ENCODE measurements at regions not wholly inside any gene's neighbourhood (a gene's known extent, or its start where the extent isn't known, plus 50 kb on each side); places are given as distances from the start of the nearest gene placed in this dataset.

DNA sequence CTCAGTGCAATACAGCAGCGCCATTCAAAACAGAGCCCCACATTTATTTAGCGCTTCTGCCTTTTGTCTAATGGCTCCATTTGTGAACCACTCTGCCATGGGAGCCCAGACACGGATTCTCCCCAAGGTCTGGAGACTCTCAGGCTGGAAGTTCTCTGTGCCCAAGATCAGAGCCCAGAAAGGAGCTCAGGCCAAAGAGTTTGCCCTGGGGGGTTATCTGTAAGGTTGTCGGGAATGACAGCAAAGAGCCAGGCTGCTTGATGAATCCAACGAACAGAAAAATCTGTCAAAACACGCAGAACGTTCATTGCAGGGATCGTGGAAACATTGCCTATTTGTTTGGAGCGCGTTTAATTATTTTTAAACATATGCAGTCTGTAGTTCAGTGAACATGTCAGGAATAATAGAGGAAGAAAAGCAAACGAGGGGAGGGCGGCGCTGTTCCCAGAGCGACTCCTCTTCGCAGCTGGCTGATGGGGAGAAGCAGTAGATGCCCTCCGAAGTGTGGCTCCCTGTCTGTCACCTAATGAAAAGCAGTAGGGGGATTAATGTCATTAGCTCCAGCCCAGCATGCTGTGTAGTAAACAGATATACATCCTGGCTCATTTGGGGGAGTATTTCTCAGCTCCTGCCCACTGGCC lies 464.9 kb upstream of the MPDZ start:
- no peak for DNase-seq

DNA sequence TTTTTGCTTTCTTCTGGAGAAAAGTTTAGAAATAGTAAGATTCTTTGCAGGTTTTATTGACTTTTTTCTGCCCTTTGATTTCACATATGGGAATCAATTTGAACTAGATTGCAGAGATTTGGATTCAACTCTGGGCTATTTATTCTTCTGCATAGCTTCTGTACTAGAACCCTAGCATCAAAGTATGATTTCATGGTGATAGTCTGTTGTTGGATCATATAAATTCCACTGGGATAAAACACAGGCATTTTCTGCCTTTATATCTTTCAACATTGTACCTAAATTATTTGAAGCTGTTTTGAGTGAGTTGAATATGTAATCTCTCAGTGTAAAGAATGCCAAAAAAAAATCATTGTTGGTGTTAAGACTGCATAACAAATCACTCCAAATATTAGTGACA lies 458.4 kb upstream of the MPDZ start:
- DNase-seq = no peak

DNA sequence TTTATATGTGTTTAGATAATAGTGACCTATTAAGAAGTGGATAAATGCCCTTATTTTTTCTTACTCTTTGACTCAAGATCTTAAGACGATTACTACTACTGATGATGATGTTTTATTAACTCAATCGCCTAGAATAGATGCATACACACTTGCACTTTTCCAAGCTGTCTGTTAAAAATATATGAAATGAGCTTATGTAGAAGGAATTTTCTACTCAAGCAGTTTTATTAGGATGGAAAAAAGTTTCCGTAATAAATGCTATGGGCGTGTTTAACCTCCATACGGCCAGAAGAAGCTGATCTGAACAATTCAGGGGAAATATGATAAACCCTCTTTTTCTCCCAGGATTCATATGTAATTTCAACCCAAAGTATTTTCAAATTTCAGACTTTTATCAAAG lies 455.7 kb upstream of the MPDZ start:
- no peak for DNase-seq

DNA sequence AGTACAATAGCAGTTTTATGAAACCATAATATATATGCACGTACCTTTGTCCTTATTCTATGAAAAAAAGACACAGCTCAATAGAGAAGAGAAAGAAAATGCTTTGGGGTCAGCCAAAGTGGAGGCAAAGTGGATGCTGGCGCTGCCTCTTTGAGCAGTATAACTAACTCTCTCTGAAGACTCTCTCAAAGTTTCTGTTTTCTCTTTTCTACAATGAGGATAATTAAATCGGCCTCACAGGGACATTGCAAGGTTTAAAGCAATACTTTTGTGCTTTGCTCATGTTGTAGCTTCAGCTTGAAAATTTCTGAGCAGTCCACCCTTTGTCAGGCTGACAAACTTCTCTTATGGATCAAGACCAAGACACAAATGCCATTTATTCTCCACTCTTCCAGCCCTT lies 455.1 kb upstream of the MPDZ start:
- no peak for DNase-seq

DNA sequence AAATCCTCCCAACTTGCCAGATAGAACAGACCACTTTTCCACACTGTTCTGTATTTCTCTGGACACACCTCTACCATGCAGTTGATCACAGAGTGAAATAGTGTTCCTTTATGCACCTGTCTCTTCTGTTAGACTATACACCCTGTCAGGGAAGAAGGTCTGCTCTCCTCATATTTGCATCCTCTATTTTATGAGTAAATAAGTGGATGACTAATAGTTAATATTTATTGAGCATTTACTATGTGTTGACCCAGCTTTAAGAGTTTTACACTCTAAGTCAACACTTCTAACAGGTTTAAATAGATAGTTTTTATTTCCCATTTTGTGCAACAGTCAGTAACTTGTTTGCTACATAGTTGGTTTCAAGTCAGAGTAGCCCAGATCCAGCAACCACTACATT lies 452.8 kb upstream of the MPDZ start:
- no peak for DNase-seq

DNA sequence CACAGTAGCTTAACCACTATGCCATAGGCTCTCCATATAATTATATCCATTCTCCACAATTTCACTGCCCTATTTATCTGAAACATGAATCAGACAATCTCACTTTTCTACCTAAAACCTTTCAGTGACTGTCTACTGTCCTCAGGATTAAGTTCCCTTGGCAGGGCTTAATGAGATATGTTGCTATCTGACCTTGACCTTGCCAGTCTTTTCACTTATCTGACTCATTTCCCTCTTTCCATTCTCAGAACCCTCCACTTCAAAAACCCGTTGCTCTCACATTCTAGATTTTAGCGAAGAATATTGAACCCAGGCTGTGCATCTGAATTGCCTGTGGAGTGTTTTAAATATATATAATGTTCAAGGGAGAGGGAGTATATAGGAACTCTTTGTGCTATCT lies 452.1 kb upstream of the MPDZ start:
- no peak for DNase-seq

DNA sequence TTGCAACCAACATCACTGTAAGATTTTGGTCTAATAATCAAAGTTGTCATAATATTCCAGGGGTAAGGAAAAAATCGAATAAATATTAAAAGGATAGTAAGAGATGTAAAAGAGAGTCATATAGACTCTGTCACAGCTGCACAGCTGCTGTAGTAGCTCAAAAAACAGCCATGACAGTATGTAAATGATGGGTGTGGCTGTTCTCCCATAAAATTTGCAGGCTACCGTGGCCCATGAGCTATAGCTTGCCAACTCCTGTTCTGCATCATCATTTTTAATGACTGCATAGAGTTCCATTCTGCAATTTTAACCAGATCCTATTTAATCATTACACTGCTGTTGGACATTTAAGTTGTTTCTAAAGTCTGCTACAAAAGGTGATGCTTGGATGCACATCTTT lies 450.5 kb upstream of the MPDZ start:
- DNase-seq = no peak

DNA sequence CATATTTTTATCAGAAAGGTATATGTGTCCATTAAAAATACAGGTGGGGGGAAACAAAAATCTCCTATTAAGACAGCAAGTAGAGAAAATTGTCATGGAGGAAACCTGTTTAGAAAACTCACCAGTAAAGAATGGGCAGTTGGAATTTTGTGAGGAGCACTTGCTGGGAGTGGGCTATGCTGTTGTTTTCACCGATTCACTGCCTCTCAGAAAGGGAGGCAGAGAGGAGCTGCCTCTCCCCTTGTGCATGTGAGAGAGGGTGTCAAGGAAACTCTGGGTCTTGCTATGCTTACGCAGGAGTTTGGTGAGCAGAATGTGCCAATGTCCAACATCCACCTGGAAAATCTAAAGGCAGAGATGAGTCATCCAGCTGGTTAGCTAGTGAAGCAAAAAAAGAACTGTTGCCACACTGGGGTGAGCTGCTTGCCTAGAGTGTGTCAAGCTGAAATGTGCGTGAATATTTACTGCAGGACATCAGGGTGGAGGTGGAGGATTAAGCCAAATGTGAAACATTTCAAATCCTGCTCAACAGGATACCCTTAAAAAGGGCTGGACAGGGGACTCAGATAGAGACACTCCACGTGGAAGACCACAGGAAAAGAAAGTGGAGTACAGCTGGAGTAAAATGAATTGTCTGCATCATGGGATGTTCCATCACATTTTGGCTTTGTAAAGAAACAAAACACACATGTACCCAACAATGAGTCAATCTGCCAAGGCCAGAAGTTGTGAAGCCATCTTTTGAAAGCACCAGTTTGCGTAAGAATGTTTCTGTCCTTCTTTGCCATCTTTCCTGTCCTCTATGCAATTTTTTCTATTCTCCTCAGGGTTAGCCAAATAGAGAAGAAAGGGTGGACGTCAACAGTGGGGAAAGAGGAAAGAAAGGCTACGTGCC lies 449.7 kb upstream of the MPDZ start:
- no peak for DNase-seq

DNA sequence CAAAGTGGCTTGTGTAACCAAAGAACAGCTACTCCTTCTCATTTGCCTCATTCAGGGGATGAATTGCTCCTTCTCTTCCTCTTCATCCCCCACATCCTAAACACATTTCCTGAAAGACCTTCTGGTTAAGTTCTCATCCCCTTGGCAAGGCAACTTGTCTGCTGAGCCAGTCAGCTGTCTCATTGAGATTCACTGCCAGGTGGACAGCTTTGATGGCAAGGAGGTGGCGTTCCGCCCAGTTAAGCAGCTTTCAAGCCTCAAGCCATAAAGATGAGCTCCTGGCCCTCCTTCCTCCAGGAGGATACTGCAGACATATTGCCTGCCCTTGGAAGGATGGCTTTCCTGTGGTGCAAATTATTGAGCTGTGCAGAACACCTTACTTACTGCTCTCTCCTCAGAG lies 448.6 kb upstream of the MPDZ start:
- no peak for DNase-seq

DNA sequence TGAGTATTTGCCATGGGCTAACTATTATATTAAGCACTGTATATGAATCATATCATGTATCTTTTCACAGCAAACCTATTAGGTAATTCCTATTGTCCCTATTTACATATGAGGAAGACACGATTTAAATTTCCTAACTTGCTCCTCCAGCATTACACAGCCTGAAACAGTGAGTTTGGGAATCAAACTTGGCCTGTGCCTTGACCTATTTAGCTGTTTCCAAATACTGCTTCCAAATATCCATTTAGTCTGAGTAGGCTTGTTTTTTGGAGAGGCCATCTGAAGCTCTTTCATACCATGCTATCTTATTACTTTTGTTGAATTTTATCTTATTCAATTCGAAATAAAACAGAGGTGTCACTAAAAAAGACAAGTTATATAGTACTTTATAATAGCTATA lies 447.3 kb upstream of the MPDZ start:
- no peak for DNase-seq

DNA sequence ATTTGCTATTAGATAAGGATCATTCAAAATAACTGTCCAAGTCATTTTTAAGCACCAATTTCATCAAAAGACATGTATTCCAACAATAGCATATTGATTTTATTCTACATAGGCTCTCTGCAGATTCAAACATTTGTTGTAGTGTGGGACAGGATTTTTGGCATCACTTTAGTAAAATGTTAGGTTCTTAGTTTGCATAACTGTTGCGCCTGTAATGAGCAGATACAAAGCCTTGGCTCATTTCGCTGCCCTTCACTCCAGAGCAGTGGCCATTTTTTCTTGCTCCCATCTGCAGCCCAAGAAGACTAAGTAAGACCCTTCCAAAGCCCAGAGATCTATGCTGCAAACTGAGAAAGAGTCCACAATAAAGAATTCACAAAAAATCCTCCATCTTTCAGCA lies 446.0 kb upstream of the MPDZ start:
- DNase-seq = no peak

DNA sequence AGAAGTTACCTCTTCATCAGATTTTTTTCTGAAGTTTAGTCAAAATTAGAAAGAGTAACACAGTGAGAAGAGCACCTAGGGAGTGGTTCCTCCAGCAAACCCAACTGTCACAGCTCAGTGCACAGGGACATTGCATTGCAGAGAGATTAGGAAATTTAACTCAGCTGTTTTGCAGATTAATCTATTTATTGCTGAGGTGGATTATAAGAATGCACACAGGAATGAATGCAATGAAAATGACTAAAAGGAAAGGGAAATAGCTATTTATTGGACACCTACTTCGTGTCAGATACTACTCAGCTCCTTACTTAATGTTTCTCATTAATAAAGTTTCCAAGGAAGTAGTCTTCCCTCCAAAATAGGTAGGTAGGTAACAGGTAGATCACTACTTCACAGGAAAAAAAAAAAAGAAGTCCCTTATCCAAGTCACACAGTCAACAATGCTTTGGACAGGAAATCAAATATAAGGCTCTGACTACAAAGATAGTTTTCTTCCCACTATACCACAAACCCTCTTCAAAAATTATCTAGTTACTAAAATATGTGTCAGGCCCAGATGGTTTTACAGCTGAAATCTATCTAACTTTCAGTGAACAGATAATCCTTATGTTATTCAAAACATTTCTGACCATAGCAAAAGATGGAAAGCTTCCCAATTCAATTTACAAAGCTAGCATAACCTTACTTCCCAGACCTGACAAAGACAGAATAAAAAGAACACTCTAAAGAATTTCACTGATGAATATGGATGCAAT lies 442.2 kb upstream of the MPDZ start:
- DNase-seq = no peak

DNA sequence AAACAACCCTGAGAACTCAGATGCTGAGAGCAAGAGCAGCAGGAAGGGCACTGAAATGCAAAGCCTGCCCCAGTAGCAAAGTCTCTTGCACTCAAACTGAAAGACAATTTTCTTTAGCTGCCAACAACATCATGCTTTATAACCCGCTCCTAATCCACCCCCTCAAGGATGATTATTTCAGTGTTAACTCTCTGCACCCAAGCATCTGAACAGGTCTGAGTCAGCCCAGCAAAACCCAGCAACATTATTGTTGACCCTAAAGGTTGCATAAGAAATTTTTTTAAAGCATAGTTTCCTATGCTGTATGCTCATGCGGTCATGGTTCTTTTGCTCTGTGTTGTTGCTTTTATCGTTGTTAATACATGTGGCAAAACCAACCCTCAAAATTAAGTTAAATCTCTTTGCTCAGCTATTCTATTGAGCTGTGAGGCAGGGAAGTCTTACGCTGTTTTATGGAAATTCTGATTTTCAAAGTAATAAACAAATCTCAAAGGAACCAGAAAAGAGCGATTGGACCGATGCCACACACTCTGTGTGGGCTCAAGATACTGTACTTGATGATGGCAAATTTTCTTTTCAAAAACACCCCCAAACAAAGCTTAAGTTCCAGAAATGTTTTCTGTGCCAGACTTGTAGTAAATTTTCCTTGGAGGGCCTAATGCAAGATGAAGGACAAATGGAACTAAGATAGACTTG lies 440.6 kb upstream of the MPDZ start:
- DNase-seq = no peak

DNA sequence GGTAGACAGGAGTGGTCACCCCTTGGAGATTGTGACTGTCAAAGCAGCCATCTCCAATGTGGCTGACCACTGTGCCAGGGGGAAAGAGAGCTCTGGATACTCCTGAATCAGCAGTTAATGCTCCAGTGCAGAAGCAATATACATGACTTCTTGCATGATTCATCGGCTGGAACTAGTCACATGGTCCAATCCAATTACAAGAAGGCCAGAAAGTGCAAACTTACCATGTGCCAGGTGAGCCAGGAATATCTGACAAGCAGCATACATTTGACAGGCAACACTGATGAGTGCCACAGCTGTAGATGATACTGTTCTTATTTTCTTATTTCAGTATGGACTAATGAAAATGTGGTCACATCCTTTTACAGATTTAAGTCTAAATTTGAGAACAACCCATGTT lies 440.0 kb upstream of the MPDZ start:
- no peak for DNase-seq

DNA sequence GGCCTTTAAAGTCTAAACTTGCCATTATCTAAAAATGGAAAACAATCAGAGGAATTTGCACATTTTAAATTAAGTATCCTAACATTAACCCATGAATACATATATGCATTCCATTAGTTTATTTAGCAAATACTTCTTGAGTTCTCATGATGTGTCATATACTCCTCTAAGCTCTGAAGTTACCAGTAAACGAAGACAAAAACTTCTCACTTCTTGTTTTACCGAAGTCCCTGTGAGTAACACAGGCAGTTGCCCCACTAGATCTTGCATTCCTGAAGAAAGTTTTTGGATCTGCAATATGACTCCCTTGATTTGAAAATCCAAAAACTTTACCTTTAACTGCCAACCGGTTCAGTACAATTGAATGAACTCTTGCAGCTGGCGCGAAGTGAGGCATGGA lies 439.0 kb upstream of the MPDZ start:
- DNase-seq = no peak

DNA sequence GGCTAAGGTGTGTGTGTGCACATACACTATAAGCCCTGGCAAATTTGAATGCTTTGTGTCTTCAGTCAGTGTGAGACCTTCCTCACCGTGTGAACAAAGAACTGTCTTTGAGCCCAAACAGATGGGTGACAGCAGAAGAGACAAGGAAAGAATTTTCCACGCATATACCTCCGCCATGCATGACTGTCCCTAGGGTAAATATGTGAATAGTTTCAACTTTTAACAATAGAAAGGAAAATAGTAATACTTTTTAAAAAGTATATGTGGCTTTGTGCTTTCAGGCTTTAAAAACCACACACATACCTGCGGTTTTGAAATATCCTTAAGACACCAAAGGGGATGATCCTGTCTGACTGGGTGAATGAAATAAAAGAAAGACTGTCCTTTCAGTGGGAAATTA lies 438.6 kb upstream of the MPDZ start:
- DNase-seq = no peak

DNA sequence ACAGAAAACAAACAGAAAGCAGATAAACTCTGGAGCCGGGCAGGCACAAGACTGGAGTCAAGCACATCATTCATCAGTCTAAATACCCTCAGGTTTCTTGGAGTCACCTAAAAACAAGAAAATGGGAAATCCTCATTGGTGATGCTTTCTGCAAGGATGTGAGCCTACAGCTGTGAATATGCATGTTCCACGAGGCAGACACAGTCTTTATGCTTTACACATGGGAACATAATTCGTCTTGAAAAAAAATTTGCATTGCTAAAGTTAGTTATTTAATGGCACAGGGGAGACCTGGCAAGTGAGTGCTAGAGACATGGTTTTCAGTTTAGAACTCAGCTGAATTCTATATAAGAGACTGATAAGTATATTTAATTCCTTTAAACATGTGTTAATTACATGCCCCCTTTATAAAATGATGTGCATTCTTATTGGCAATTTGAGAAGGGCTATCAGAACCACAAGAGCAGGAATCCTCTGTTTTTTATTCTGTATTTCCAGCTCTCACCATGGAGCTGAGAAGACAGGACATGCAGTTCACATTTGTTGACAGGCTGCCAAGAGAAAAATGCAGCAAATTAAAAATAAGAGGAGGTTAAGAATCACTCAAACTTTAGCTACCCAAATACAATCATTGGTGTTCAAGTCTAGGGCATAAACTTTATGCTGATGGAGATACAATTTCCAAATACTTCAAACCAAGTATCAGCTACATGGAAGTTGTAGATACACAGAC lies 438.0 kb upstream of the MPDZ start:
- no peak for DNase-seq

DNA sequence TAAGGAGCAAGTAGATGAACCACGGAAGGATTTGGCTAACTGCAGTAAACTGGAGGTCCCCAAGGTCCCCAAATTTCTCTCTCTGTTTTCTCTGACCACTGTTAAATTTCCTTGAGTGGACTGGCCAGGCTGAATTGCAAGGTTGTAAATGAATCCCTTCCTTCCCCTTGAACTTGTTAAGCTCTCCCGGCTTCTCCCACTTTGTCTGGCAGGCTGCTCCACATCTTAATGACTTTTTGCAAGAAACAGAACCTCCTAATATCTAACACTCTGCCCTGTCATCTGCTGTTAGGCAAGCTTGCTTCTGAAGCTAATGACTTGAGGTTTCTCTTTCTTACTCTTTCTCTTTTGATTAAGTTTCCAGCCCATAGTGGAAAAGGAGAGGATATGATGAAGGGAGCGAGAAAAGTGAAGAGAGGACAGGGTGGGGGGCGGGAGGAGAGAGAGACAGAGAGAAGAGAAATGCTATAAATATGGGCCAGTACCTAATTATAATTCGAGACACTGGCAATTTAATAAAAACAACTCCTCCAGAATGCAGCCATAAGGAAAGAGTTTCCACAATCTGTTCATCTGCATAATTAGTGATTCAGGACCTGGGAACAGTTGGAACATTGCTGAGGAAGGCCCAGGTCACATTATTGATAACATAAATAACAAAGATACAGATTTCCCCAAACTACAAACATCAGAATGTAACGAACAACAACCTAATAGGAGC lies 437.3 kb upstream of the MPDZ start:
- DNase-seq = no peak

DNA sequence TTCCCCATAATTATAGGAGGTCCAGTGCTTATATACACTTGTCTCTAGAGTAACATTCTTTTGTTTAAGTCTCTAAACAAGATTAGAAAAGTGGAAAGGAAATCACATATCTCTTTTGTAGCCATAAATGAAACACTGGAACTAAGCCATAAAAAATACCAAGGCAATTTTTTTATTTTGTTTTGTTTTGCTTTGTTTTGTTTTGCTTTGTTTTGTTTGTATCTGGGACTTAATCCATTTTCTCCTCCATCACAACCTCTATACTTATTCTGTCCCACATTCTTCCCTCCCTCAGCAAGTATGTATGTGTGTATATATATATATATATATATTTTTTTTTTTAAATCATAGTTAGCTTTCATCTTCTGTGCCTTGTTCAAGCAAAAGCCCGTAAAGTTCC lies 436.6 kb upstream of the MPDZ start:
- DNase-seq = no peak

DNA sequence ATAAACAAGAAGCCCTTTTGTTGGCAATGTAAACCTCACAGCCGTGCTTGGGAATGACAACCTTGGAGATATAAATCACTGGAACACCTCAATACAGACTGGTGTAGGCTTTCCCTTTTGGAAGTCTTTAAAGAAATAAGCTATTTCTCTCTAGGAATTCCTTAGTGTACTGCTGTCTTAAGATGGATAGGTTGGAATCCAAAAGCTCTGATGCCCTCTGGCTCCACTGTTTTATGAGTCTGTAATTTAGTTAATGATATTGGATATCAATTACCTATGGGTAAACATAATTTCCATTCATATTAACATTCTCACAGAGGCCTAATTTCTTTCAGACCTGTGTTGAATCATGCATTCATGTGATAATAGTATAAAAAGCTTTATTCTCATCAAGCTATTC lies 435.9 kb upstream of the MPDZ start:
- DNase-seq = no peak

DNA sequence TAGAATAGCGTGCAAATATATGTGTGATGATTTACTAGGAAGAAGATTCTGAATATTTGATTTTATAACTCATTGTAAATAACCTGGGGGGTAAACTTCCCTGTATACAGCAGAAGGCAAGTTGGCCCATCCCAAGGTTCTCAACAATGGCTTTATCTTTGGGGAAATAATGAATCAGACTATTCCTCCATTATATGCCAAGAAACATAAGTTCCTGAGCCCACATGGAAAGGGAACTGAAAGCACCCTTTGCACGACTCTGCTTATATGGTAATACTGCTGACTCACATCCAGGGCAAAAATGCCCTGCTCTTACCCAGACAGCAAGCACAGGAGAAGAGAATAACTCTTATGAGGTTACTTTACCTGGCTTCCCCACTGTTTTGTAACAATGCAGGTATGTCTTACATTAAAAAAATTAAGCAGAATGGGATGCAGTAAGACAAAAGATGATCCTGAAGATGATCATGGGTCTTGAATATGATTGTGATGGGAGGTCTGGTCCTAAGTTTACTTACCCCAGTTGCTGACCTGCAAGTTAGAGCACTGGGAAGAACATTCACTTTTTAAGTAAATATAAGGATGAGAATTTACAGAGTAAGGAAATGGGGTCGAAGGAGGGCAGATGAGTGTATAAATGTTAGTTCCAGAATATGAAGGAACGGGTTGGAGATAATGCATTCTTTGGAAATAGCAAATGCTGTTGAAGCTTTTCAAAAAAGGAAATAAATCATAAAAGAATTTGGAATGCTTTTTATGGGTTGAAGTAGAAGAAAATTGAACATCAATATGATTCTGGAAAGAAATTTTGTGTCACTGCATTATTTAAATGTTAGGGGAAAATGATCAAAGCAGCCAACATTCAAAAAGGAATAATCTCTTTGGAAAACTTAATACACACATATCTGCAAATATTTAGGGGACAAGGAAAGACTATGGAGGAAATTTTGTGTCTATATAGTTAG lies 428.4 kb upstream of the MPDZ start:
- DNase-seq = no peak

All from activated CD4-positive, alpha-beta T cell treated with anti-CD3 and anti-CD28 coated beads, Interleukin-10, Interleukin-2, amounts not matched to agents 100 ng/mL and 50 ng/mL, durations not matched to agents 16 hours and 8 hours (primary cell).